ENCODE measurements at regions not wholly inside any gene's neighbourhood (a gene's known extent, or its start where the extent isn't known, plus 50 kb on each side); places are given as distances from the start of the nearest gene placed in this dataset.
"Not testable (repeated sequence)": the region's sequence is repeated elsewhere in the genome, so short reads cannot be mapped to it uniquely, and the experiment has no call there.

- H3F3A ChIP-seq (ENCODE audit: insufficient read depth, low read length, poor library complexity, severe bottlenecking); H2AFZ ChIP-seq (ENCODE audit: low read depth, low read length); H3K4me2 ChIP-seq (ENCODE audit: low read length); H3K27me3 ChIP-seq (ENCODE audit: insufficient read depth, low read depth, low read length); H3K9me3 ChIP-seq (ENCODE audit: low read length); H3K36me3 ChIP-seq (ENCODE audit: insufficient read depth, low read length); H3K27ac ChIP-seq (ENCODE audit: low read length); H3K9ac ChIP-seq (ENCODE audit: low read length); H4K20me1 ChIP-seq (ENCODE audit: insufficient read depth); H3K4me3 ChIP-seq (ENCODE audit: low read length); H3K9me2 ChIP-seq (ENCODE audit: insufficient read depth, low read length); H3K79me2 ChIP-seq (replicated peaks; ENCODE audit: insufficient read depth, low read length): not testable (repeated sequence)
Measured at GRCh38 chr15:20253047-20253615, 288.5 kb downstream of the GOLGA6L6 start.

GRCh38 chr15:20252040-20252439, 289.6 kb downstream of the GOLGA6L6 start:
- not testable (repeated sequence) for H3K4me2 ChIP-seq (ENCODE audit: low read length); H3K36me3 ChIP-seq (ENCODE audit: insufficient read depth, low read length); H2AFZ ChIP-seq (ENCODE audit: low read depth, low read length); H4K20me1 ChIP-seq (ENCODE audit: insufficient read depth); H3F3A ChIP-seq (ENCODE audit: insufficient read depth, low read length, poor library complexity, severe bottlenecking); H3K4me3 ChIP-seq (ENCODE audit: low read length); H3K9me2 ChIP-seq (ENCODE audit: insufficient read depth, low read length); H3K9ac ChIP-seq (ENCODE audit: low read length); H3K27me3 ChIP-seq (ENCODE audit: insufficient read depth, low read depth, low read length); H3K27ac ChIP-seq (ENCODE audit: low read length); H3K79me2 ChIP-seq (replicated peaks; ENCODE audit: insufficient read depth, low read length); H3K9me3 ChIP-seq (ENCODE audit: low read length)

GRCh38 chr15:20251214-20252005, 290.2 kb downstream of the GOLGA6L6 start:
- not testable (repeated sequence) for H3K27me3 ChIP-seq (ENCODE audit: insufficient read depth, low read depth, low read length); H3K27ac ChIP-seq (ENCODE audit: low read length); H3K9me2 ChIP-seq (ENCODE audit: insufficient read depth, low read length); H3K9ac ChIP-seq (ENCODE audit: low read length); H3K4me3 ChIP-seq (ENCODE audit: low read length); H3K4me2 ChIP-seq (ENCODE audit: low read length); H3K9me3 ChIP-seq (ENCODE audit: low read length); H4K20me1 ChIP-seq (ENCODE audit: insufficient read depth); H3F3A ChIP-seq (ENCODE audit: insufficient read depth, low read length, poor library complexity, severe bottlenecking); H2AFZ ChIP-seq (ENCODE audit: low read depth, low read length); H3K79me2 ChIP-seq (replicated peaks; ENCODE audit: insufficient read depth, low read length); H3K36me3 ChIP-seq (ENCODE audit: insufficient read depth, low read length)

- H3K9me2 ChIP-seq (ENCODE audit: insufficient read depth, low read length); H3K4me3 ChIP-seq (ENCODE audit: low read length); H4K20me1 ChIP-seq (ENCODE audit: insufficient read depth); H3K36me3 ChIP-seq (ENCODE audit: insufficient read depth, low read length); H2AFZ ChIP-seq (ENCODE audit: low read depth, low read length); H3K9me3 ChIP-seq (ENCODE audit: low read length); H3K27me3 ChIP-seq (ENCODE audit: insufficient read depth, low read depth, low read length); H3K4me2 ChIP-seq (ENCODE audit: low read length); H3K79me2 ChIP-seq (replicated peaks; ENCODE audit: insufficient read depth, low read length); H3K27ac ChIP-seq (ENCODE audit: low read length); H3F3A ChIP-seq (ENCODE audit: insufficient read depth, low read length, poor library complexity, severe bottlenecking); H3K9ac ChIP-seq (ENCODE audit: low read length): not testable (repeated sequence)
Measured at GRCh38 chr15:20250206-20250605, 291.4 kb downstream of the GOLGA6L6 start.

- not testable (repeated sequence) for H3K27ac ChIP-seq (ENCODE audit: low read length)
Measured at GRCh38 chr15:20249677-20249970, 292.0 kb downstream of the GOLGA6L6 start.

GRCh38 chr15:20248434-20248833, 293.2 kb downstream of the GOLGA6L6 start:
- H3F3A ChIP-seq (ENCODE audit: insufficient read depth, low read length, poor library complexity, severe bottlenecking); H3K9me3 ChIP-seq (ENCODE audit: low read length); H3K4me3 ChIP-seq (ENCODE audit: low read length); H3K36me3 ChIP-seq (ENCODE audit: insufficient read depth, low read length); H3K27ac ChIP-seq (ENCODE audit: low read length); H3K79me2 ChIP-seq (replicated peaks; ENCODE audit: insufficient read depth, low read length); H2AFZ ChIP-seq (ENCODE audit: low read depth, low read length); H3K9me2 ChIP-seq (ENCODE audit: insufficient read depth, low read length); H3K27me3 ChIP-seq (ENCODE audit: insufficient read depth, low read depth, low read length); H4K20me1 ChIP-seq (ENCODE audit: insufficient read depth); H3K9ac ChIP-seq (ENCODE audit: low read length); H3K4me2 ChIP-seq (ENCODE audit: low read length): not testable (repeated sequence)

More at GRCh38 chr15:20249677-20249970, 292.0 kb downstream of the GOLGA6L6 start:
- not testable (repeated sequence) for H3F3A ChIP-seq (ENCODE audit: insufficient read depth, low read length, poor library complexity, severe bottlenecking); H3K9me2 ChIP-seq (ENCODE audit: insufficient read depth, low read length); H3K36me3 ChIP-seq (ENCODE audit: insufficient read depth, low read length); H3K4me2 ChIP-seq (ENCODE audit: low read length); H3K27me3 ChIP-seq (ENCODE audit: insufficient read depth, low read depth, low read length); H2AFZ ChIP-seq (ENCODE audit: low read depth, low read length); H3K4me3 ChIP-seq (ENCODE audit: low read length); H3K79me2 ChIP-seq (replicated peaks; ENCODE audit: insufficient read depth, low read length); H3K9me3 ChIP-seq (ENCODE audit: low read length); H4K20me1 ChIP-seq (ENCODE audit: insufficient read depth); H3K9ac ChIP-seq (ENCODE audit: low read length)

- H3K36me3 ChIP-seq (ENCODE audit: insufficient read depth, low read length); H3F3A ChIP-seq (ENCODE audit: insufficient read depth, low read length, poor library complexity, severe bottlenecking); H3K27ac ChIP-seq (ENCODE audit: low read length); H4K20me1 ChIP-seq (ENCODE audit: insufficient read depth); H3K4me3 ChIP-seq (ENCODE audit: low read length); H3K9ac ChIP-seq (ENCODE audit: low read length); H3K4me2 ChIP-seq (ENCODE audit: low read length); H2AFZ ChIP-seq (ENCODE audit: low read depth, low read length); H3K79me2 ChIP-seq (replicated peaks; ENCODE audit: insufficient read depth, low read length); H3K9me3 ChIP-seq (ENCODE audit: low read length); H3K27me3 ChIP-seq (ENCODE audit: insufficient read depth, low read depth, low read length); H3K9me2 ChIP-seq (ENCODE audit: insufficient read depth, low read length): not testable (repeated sequence)
Measured at GRCh38 chr15:20247137-20247536, 294.5 kb downstream of the GOLGA6L6 start.

GRCh38 chr15:20246624-20247023, 295.0 kb downstream of the GOLGA6L6 start:
- not testable (repeated sequence) for H3K9me2 ChIP-seq (ENCODE audit: insufficient read depth, low read length); H2AFZ ChIP-seq (ENCODE audit: low read depth, low read length); H3K27me3 ChIP-seq (ENCODE audit: insufficient read depth, low read depth, low read length); H3K4me2 ChIP-seq (ENCODE audit: low read length); H4K20me1 ChIP-seq (ENCODE audit: insufficient read depth); H3K4me3 ChIP-seq (ENCODE audit: low read length); H3K79me2 ChIP-seq (replicated peaks; ENCODE audit: insufficient read depth, low read length); H3K9me3 ChIP-seq (ENCODE audit: low read length); H3F3A ChIP-seq (ENCODE audit: insufficient read depth, low read length, poor library complexity, severe bottlenecking); H3K9ac ChIP-seq (ENCODE audit: low read length); H3K36me3 ChIP-seq (ENCODE audit: insufficient read depth, low read length); H3K27ac ChIP-seq (ENCODE audit: low read length)

Data from neural cell (in vitro differentiated cells).